Esophagus squamous epithelium (tissue), 4 donors: ENCODE measurements at regions not wholly inside any gene's neighbourhood (a gene's known extent, or its start where the extent isn't known, plus 50 kb on each side); places are given as distances from the start of the nearest gene placed in this dataset.

Source experiments
- POLR2A ChIP-seq, 4 donors: fragments of 450-650 bp; IDR thresholded peaks; one replicate each; pipeline ENCODE4 v1.6.1; 2017; ENCODE audit warnings: antibody characterized with exemption in 4 of 4, mild to moderate bottlenecking in 4 of 4, moderate library complexity in 3 of 4
- TF ChIP-seq, protein P1 (sequence below), 6 experiments: fragments of 450-650 bp in 4 of 6; fragments of 200-600 bp in 2 of 6; sonication (generic) in 2 of 6; IDR thresholded peaks; one replicate each; pipeline ENCODE4 v1.5.1; 2016 to 2019; ENCODE audit warnings: antibody characterized with exemption in 6 of 6, mild to moderate bottlenecking in 4 of 6, moderate library complexity in 4 of 6

DNA sequence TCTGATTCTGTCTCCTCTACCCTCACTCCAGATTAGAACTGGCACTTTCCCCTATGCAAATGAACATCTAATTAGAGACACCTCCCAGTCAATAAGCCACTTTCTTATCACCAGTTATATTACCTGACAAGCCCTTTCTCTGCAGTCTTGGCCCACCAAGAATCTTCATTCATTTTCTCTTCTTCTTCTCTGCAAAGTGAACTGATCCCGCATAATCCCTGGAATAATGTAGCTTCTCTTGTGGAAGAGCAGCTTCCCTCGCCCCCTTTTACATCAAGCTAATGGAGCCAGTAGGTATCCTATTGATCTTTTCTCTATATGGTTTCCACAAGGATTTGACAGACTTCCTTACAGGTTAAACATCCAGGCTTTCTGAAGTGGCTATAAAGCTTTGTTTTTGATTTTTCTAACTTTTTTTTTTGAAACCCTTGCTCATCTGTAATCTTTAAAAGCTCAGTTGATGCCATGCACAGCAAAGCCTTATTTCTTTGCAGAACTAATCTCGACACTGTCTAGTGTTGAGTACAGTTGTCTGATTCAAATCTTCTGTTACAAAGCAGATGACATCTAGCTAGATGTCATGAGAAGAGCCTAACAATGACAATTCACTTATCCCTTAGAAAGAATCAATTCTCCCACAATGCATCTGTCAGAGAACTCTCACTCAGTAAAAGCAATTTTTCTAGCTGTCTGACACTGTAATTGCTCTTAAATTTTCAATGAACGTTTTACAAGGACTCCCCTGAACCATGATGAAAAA, 281.4 kb downstream of the ISL1 start:
- no peak for TF ChIP-seq POLR2A (IDR thresholded peaks at IDR 0.05)
- TF ChIP-seq, protein P1, sequence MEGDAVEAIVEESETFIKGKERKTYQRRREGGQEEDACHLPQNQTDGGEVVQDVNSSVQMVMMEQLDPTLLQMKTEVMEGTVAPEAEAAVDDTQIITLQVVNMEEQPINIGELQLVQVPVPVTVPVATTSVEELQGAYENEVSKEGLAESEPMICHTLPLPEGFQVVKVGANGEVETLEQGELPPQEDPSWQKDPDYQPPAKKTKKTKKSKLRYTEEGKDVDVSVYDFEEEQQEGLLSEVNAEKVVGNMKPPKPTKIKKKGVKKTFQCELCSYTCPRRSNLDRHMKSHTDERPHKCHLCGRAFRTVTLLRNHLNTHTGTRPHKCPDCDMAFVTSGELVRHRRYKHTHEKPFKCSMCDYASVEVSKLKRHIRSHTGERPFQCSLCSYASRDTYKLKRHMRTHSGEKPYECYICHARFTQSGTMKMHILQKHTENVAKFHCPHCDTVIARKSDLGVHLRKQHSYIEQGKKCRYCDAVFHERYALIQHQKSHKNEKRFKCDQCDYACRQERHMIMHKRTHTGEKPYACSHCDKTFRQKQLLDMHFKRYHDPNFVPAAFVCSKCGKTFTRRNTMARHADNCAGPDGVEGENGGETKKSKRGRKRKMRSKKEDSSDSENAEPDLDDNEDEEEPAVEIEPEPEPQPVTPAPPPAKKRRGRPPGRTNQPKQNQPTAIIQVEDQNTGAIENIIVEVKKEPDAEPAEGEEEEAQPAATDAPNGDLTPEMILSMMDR (IDR thresholded peaks at IDR 0.05): no peak
